ENCODE measurements at regions not wholly inside any gene's neighbourhood (a gene's known extent, or its start where the extent isn't known, plus 50 kb on each side); places are given as distances from the start of the nearest gene placed in this dataset.
A peak's percentile ranks its signal among the peaks of the same experiment; 100 is the strongest.

GRCh38 chr1:81128079-81128478 is 672.7 kb upstream of the ADGRL2 start:
- no peak for DNase-seq

DNA sequence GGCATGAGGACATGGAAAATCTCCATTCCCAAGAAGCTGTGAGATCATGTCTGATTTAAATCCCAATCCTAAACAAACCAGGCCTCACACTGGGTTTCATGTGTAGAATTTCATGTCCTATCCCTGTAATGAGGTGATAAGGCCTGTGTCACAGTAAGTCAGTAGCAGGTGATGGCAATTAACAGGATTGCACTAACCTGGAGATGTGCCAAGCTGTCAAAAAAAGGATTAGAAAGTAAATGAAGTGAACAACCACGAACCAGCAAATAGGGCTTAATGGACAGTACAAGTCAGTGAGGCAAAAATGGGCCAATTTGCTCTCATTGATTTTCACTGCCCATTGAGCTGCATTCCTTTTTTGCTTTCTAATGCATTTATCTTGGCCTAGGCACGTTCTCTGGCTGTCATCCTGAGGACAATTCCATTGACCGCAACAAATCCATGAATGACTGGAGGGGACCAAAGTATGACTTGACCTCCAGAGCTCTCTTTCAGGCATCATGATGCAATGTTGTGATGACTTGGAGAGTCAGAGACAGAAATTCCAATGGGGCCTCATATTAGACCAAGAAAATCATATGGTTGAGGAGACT is 673.6 kb upstream of the ADGRL2 start:
- peak; percentile 84 for DNase-seq

DNA sequence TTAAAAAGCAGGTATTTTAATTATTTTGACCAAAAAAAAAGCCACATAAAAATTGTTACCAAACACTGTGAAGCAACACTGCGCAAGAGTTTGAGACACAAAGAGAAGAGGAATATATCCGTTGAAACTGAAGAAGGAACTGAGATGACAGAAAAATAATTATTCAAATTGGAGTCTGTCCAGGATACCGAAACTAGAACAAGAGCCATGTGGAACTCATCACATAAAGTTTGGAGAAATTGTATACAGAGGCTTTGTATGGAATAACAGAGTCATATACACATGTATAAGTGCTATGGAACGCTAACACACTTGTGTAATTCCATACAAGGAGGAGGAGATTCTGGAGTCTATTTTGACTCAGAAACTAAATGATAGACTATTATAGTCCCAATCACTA is 675.1 kb upstream of the ADGRL2 start:
- DNase-seq = no peak

DNA sequence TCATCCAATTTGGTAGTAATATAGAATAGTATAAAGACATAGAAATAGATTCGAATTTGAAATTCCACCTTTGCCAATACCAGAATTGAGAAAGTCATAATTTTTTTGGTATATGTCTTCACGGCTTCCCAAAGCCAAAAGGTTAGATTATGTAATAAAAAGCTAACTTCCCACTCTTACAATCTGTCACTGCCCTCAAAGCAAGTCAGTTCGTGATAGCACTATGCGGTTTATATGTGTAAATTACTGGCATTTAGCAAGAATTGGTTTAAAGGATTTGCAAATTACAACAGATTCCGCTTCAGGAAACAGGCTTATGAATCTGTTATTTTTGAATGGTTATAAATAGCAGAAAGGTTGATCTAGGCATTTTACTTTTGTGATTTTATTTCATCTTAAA is 679.4 kb upstream of the ADGRL2 start:
- DNase-seq = no peak

DNA sequence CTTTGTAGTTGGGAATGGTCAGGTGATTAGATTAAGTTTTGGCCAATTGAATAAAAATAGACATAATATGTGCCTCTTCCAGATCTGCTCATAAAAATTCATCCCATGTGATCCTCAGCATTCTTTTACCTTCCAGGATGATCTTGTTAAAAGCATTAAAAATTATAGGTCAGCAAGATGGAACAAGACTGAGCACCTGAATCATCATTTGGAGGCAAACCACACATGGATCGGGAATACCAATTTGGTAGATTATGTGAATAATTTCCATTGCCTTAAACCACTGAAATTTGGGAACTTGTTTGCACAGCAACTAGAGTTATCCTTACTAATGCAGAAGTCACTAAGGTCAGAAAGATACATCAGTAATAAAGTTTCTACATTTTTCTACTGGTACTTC is 681.4 kb upstream of the ADGRL2 start:
- no peak for DNase-seq

GRCh38 chr1:81118550-81118949 is 682.2 kb upstream of the ADGRL2 start:
- no peak for DNase-seq

DNA sequence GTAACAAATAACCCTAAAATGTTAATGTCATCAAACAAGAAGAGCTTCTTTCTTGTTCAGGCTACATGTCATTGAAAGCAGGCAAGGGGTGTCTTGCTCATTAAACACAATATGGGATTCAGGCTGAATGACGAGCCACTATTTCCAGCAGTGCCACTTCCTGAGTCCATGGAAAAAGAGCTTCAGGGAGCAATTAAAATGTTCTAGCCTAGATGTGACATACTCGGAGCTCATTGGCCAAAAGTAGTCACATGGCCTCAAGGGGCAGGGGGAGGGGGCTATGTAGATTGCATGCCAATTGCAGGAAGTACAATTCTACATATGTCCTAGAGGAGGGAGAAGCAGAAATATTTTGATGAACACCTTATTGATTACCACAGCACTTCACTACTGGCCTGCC is 685.3 kb upstream of the ADGRL2 start:
- no peak for DNase-seq

GRCh38 chr1:81114191-81114590 is 686.5 kb upstream of the ADGRL2 start:
- DNase-seq = no peak

DNA sequence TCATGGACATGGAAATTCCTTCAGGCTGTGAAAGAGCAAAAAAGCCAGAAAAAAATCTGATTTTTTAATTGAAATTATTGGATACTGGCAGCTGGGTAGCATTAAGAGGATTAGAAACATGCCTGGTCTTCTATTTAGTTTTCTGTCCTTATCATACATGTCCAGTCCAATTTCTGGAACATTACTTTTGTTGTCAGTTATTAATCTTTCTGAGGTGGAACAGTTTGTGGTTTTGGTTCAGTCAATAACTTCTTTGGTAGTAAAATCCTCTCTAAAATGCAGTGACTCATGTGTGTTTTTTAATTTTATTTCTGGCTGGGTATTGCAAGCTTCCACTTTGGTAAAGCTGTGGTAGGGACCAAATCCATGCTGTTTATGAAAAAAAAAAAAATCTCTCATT is 687.0 kb upstream of the ADGRL2 start:
- DNase-seq = no peak

DNA sequence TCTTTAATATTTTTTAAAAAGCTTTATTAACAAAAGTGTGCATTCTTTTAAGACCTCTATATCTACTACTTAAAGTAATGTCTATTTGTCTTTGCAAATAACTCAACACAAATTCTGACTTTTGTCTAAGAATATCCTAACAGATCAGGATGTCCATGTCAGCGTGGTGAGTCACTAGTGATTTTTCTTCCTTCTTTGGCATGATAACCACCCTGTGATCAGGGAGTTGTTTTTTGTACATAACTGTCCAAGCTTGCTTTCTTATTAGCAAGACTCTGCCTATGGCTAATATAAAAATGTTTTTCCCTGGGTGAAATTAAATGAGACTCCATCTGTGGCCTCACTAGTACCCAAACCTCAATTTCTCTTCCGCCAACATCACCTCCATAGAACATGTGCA is 688.9 kb upstream of the ADGRL2 start:
- no peak for DNase-seq

GRCh38 chr1:81109038-81109437 is 691.7 kb upstream of the ADGRL2 start:
- DNase-seq = no peak

DNA sequence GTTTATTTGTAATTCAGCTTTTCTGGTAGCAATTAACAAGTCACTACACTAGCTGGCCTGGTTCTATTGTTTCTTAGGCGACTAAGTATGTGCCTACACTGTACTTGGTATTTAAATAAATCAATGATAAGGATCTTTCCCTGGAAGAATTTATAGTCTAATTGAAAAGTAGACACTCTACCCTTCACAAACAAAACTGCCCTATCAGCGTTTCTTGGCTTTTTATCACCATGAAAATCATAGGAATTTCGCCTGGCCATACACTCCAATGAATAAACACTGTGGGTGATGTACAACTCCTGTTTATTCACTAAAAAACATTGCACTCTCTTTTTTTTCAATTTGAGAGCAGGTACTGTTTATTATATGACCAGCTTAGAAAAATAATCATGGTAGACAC is 702.9 kb upstream of the ADGRL2 start:
- DNase-seq = no peak

DNA sequence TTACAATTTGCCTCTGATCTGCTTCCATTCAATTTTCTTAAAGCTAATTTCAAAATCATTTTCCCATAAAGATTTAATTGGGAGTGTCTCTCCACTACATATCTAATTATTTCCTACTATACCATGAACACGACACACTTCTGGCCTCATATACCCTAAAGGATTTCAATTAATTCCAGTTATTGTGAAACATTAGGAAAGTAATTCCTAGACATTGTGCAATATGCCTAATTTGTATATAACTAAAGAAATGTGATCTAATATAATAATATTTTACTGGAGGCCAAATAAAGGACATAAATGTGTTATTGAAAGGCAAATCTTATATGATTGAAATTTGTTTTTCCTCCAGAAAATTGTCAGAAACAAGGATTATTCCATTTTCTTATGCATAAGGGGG is 727.2 kb upstream of the ADGRL2 start:
- DNase-seq = no peak

- DNase-seq = no peak
These were observed 728.6 kb upstream of the ADGRL2 start for GRCh38 chr1:81071969-81072753.

DNA sequence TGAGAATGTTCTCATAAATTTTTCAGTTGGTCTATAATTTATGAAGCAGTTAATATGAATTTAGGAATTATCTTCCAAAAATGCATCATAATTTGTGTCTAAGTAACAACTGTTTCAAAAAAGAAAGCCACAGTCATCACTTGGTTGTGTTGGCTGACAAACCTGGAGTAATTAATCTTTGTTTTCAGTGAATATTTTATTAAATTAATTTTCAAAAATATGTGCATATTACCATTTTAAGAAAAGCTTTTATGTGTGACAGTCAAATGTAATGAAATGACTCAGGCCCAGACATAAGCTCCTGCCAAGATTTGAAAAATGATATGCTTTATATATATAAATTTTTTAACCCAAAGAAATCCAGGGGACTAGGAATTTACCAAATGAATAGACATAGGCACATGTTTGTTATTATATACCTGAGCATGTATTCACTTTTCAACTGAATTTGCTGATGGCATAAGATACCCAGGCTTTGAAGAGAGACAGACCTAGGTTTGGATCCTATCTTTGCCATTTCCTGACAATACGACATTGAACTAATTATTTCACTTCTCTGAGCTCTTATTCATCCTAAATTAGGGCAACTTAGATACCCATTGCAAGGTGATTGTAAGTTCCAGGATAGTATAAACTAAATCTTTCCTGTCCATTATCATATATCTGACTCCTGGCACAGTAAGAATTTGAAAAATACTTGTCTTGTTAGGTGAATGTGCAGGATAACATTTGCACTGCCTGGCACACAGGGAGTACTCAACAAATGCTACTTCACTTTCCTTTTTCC is 729.5 kb upstream of the ADGRL2 start:
- no peak for DNase-seq

GRCh38 chr1:81069856-81070255 is 730.9 kb upstream of the ADGRL2 start:
- no peak for DNase-seq

DNA sequence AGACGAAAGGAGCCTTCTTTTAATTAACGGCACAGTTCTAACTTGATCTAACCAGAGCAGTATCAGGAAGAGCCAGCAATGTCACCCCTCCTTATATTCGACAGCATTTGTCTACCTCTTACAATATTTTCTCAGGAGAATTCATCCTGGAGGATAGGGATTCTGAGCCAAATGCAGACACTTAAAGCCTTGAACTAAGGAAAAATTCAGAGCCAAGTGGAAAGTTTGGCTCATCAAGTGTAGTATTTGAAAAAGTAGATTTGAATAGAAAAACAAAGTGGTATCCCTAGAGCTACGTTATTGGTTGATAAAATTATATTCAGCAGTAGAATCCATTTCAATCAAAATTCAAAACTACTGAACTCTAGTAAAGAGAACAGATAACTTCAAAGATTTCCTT is 732.0 kb upstream of the ADGRL2 start:
- DNase-seq = no peak

DNA sequence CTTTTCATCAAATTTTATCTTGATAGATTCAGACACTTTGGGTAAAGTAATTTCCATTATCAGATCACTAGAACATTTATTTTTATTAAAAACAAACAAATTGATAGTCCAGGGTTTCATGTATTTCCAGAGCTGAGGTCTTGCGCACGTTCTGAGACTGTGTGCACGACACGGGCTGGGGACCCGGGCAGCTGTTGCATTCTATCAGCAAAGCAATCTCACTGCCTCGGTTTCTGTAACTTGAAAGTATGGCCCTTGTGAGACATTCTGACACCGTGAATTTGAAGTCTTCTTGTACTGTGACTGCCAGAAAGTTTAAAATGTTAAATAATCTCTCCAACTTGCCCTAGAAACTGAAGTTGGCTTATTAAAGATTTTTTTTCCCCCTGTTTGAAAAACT is 746.9 kb upstream of the ADGRL2 start:
- no peak for DNase-seq

DNA sequence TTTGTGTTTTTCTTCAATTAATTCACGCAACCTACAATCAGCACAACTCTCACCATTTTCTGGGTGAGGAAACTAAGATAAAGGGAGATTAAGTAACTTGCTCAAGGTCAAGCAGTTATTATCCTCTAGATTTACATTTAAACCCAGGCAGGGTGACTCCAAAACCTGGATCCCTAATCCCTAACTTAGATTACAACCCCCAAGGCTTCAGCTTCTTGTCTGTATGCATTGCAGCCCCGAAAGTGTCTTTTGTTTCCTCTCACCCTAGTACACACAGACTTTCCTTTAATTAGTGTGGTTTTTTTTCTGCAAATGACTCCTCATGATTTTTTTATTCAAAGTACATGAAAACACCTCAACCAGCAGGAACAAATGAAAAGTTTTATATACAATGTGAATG is 748.6 kb upstream of the ADGRL2 start:
- DNase-seq = no peak

DNA sequence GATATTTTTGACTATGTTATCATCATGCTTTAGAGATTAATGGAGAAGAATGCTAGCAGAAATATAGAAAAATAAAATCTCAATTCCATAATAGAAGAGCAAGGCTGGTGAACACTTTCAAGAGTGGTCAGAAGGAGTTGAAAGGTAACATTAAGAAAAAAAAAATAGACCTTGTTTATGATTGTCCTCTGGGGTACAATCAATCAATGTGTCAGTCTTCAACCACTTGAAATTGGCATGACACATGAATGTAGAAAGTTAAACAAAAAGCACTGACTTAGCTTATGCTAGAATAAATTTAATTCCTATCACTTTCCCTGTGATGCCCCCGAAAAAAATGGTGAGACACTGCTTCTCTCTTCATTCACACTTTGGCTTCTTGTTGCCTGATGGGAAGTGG is 750.3 kb upstream of the ADGRL2 start:
- DNase-seq = no peak

- DNase-seq = no peak
These were observed 756.0 kb upstream of the ADGRL2 start for GRCh38 chr1:81044708-81045107.

GRCh38 chr1:81042225-81042624 is 758.5 kb upstream of the ADGRL2 start:
- DNase-seq = no peak

GRCh38 chr1:81034291-81034690 is 766.4 kb upstream of the ADGRL2 start:
- DNase-seq = no peak

DNA sequence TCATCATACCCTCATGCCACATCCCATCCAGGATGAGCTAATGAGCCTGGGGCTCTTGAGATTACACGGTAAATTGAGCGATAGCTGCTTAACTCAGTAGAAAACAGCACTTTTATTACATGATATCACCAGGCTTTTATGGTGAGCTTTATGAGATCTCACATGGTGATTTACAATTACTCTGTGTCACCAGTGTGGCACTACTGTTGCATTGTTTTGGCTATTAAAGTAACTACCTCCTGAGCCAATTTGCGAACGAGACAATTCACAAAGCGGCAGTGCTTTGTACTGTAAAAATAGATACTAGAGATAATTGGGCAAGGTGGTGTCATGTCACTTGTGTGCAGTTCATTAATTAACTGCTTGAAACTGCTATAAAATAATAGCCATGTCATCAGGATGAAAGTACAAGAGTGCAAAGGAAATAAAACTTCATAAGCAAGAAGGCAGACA is 767.7 kb upstream of the ADGRL2 start:
- peak; percentile 75 for DNase-seq

Measured in NCI-H345 (cell line).